HG03175 (cell line): ENCODE measurements at regions not wholly inside any gene's neighbourhood (a gene's known extent, or its start where the extent isn't known, plus 50 kb on each side); places are given as distances from the start of the nearest gene placed in this dataset.

ENCODE experiments used
- ATAC-seq: cut with Tn5 transposase; IDR thresholded peaks from one replicate; pipeline ENCODE4 v1.9.1; 2021; ENCODE audit warnings: mild to moderate bottlenecking, moderate library complexity; ENCODE audit not compliant: unreplicated experiment

GRCh38 chr3:156760333-156760732 is 65.8 kb upstream of the LEKR1 start:
- ATAC-seq: peak; percentile 80

- ATAC-seq: peak; percentile 14
Measured at GRCh38 chr3:156761007-156761406, 65.1 kb upstream of the LEKR1 start.

GRCh38 chr3:156761713-156762451 is 64.3 kb upstream of the LEKR1 start:
- no peak for ATAC-seq

- no peak for ATAC-seq
Measured at GRCh38 chr3:156762631-156763185, 63.4 kb upstream of the LEKR1 start.

- no peak for ATAC-seq
Measured at GRCh38 chr3:156763386-156763785, 62.8 kb upstream of the LEKR1 start.

- no peak for ATAC-seq
Measured at GRCh38 chr3:156763931-156764720, 62.0 kb upstream of the LEKR1 start.

- no peak for ATAC-seq
Measured at GRCh38 chr3:156764751-156765150, 61.4 kb upstream of the LEKR1 start.

GRCh38 chr3:156768390-156768789 is 57.8 kb upstream of the LEKR1 start:
- ATAC-seq: no peak

GRCh38 chr3:156769721-156770654 is 56.2 kb upstream of the LEKR1 start:
- no peak for ATAC-seq

- no peak for ATAC-seq
Measured at GRCh38 chr3:156770699-156771414, 55.3 kb upstream of the LEKR1 start.

- no peak for ATAC-seq
Measured at GRCh38 chr3:156772588-156773206, 53.5 kb upstream of the LEKR1 start.

- ATAC-seq: no peak
Measured at GRCh38 chr3:156776031-156776430, 50.1 kb upstream of the LEKR1 start.
